ENCODE measurements at regions not wholly inside any gene's neighbourhood (a gene's known extent, or its start where the extent isn't known, plus 50 kb on each side); places are given as distances from the start of the nearest gene placed in this dataset.

- Histone ChIP-seq H4K20me1 (ENCODE audit: control insufficient read depth, insufficient read depth, insufficient read length) (no peaks in the 10 kb centered on the region), H4K91ac (ENCODE audit: insufficient read length, low read depth, low read length) (no peak overlapping the region), H3K79me1 (ENCODE audit: insufficient read depth, low read depth, low read length, poor library complexity, severe bottlenecking) (no peaks in the 10 kb centered on the region), H4K5ac (ENCODE audit: insufficient read length, low read depth, low read length) (no peak overlapping the region), H3K23me2 (ENCODE audit: insufficient read length, low read depth, low read length, poor library complexity, severe bottlenecking) (no peaks in the 10 kb centered on the region), H3K56ac (ENCODE audit: insufficient read length, low read depth, low read length) (no peak overlapping the region), H3K4me1 (ENCODE audit: insufficient read depth, low read length) (no peaks in the 10 kb centered on the region), H2BK5ac (ENCODE audit: insufficient read length, low read length) (no peak overlapping the region), H3K23ac (ENCODE audit: insufficient read length, low read depth, low read length) (no peak overlapping the region), H3T11ph (ENCODE audit: low read length) (no peak overlapping the region), H3K9ac (ENCODE audit: extremely low read depth, insufficient read length, low read length) (no peak overlapping the region), H3K18ac (ENCODE audit: insufficient read length, low read depth, low read length) (no peak overlapping the region), H3K14ac (ENCODE audit: insufficient read depth, low read length) (no peak overlapping the region), H2BK20ac (ENCODE audit: low read depth, low read length, poor library complexity, severe bottlenecking) (no peak overlapping the region), H2BK15ac (ENCODE audit: low read depth, low read length) (no peak overlapping the region), H3K9me3 (ENCODE audit: control insufficient read depth, low read depth, low read length) (no peaks in the 10 kb centered on the region), H2AFZ (ENCODE audit: low read length) (no peak overlapping the region), H2BK12ac (ENCODE audit: insufficient read length, low read depth, low read length) (no peak overlapping the region), H4K8ac (replicated peaks; ENCODE audit: insufficient read length, low read depth, low read length) (no peak overlapping the region), H3K27ac (ENCODE audit: insufficient read length, low read depth, low read length) (no peak overlapping the region), H3K4me2 (ENCODE audit: insufficient read depth, insufficient read length, low read length) (no peak overlapping the region), H3K79me2 (ENCODE audit: insufficient read depth, low read length) (no peaks in the 10 kb centered on the region), H3K4ac (ENCODE audit: low read depth, low read length) (no peak overlapping the region), H2AK5ac (ENCODE audit: insufficient read length, low read length) (no peak overlapping the region), H2BK120ac (ENCODE audit: low read depth, low read length, poor library complexity, severe bottlenecking) (no peak overlapping the region), H3K27me3 (ENCODE audit: insufficient read depth, low read length) (no peaks in the 10 kb centered on the region)
- Mint-ChIP-seq H3K4me1 (peaks cover 22 to 25% of the 10 kb centered on the region in 2 experiments), H3K36me3 (ENCODE audit: insufficient read depth in 1 of 3, low read depth in 3 of 3) (peaks cover 0 to 1% (median 0%) of the 10 kb centered on the region in 3 experiments; a peak in 1 of 7 replicates), H3K9me3 (no peaks in the 10 kb centered on the region), H3K4me3 (no peak overlapping the region), H3K27me3 (ENCODE audit: low read depth) (no peaks in the 10 kb centered on the region), H3K27ac (no peak overlapping the region)
- no peak for TF ChIP-seq CTCF (conservative IDR thresholded peaks at IDR 0.05)
- WGBS (ENCODE audit: extremely low coverage, insufficient read length, low lambda C conversion rate) = no CpG with 5 or more reads among the region's 3 CpGs
- no peak for DNase-seq
These were observed 127.4 kb upstream of the TRIM2 start for GRCh38 chr4:153076861-153077260.

All from H9 (cell line).